ENCODE measurements at regions not wholly inside any gene's neighbourhood (a gene's known extent, or its start where the extent isn't known, plus 50 kb on each side); places are given as distances from the start of the nearest gene placed in this dataset.

- TF ChIP-seq, protein P1, sequence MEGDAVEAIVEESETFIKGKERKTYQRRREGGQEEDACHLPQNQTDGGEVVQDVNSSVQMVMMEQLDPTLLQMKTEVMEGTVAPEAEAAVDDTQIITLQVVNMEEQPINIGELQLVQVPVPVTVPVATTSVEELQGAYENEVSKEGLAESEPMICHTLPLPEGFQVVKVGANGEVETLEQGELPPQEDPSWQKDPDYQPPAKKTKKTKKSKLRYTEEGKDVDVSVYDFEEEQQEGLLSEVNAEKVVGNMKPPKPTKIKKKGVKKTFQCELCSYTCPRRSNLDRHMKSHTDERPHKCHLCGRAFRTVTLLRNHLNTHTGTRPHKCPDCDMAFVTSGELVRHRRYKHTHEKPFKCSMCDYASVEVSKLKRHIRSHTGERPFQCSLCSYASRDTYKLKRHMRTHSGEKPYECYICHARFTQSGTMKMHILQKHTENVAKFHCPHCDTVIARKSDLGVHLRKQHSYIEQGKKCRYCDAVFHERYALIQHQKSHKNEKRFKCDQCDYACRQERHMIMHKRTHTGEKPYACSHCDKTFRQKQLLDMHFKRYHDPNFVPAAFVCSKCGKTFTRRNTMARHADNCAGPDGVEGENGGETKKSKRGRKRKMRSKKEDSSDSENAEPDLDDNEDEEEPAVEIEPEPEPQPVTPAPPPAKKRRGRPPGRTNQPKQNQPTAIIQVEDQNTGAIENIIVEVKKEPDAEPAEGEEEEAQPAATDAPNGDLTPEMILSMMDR (conservative IDR thresholded peaks at IDR 0.05) = no peak
- TF ChIP-seq EZH2 (IDR thresholded peaks at IDR 0.05; ENCODE audit: low read depth) = no peak
Measured at GRCh38 chr9:31445960-31446359, 938.5 kb upstream of the ACO1 start.

Data from PC-9 (cell line).